ENCODE measurements at regions not wholly inside any gene's neighbourhood (a gene's known extent, or its start where the extent isn't known, plus 50 kb on each side); places are given as distances from the start of the nearest gene placed in this dataset.

DNA sequence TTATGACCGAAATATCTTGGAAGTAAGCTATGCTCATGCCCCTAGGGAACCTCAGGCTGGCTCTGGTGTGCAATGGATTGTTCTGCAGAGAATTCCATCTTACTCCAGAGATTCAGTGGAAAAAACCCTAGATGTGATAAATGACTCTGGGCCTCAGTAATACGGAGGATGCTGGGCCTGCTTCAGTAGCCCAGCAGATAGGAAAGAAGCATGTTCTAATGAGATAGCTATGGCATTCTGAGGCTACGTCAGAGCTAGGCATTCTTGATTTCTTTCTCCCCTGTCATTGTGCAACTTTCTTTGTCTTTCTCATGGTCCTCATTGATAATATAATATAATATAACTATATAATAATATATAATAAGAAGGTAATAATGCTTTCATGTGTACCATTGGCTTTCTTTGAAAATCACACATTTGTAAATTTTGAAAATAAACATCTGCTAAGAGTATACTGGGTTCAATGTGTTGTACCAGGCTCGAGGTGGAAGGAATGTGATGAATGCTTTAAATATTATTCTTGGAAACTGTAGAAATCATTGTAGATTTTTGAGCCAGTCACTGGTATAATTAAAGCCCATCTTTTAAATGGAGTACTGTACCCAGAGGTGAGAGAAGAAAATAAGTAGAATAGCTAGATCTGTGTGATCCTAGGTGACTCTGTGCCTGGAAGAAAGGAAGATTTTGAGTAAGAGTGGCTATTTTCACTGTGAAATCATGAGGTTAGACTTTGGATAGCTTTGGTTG is 152.0 kb downstream of the IL15 start:
- TF ChIP-seq, protein P1, sequence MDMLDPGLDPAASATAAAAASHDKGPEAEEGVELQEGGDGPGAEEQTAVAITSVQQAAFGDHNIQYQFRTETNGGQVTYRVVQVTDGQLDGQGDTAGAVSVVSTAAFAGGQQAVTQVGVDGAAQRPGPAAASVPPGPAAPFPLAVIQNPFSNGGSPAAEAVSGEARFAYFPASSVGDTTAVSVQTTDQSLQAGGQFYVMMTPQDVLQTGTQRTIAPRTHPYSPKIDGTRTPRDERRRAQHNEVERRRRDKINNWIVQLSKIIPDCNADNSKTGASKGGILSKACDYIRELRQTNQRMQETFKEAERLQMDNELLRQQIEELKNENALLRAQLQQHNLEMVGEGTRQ (IDR thresholded peaks at IDR 0.05; ENCODE audit: low read depth, low read length), result no peak
- TF ChIP-seq, protein P2, sequence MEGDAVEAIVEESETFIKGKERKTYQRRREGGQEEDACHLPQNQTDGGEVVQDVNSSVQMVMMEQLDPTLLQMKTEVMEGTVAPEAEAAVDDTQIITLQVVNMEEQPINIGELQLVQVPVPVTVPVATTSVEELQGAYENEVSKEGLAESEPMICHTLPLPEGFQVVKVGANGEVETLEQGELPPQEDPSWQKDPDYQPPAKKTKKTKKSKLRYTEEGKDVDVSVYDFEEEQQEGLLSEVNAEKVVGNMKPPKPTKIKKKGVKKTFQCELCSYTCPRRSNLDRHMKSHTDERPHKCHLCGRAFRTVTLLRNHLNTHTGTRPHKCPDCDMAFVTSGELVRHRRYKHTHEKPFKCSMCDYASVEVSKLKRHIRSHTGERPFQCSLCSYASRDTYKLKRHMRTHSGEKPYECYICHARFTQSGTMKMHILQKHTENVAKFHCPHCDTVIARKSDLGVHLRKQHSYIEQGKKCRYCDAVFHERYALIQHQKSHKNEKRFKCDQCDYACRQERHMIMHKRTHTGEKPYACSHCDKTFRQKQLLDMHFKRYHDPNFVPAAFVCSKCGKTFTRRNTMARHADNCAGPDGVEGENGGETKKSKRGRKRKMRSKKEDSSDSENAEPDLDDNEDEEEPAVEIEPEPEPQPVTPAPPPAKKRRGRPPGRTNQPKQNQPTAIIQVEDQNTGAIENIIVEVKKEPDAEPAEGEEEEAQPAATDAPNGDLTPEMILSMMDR (conservative IDR thresholded peaks at IDR 0.05; ENCODE audit: low read depth, low read length), result no peak
- TF ChIP-seq RCOR1 (IDR thresholded peaks at IDR 0.05; ENCODE audit: insufficient replicate concordance, low read length) (no peak), POLR2A (IDR thresholded peaks at IDR 0.05; ENCODE audit: low read depth, low read length) (no peak), RAD21 (IDR thresholded peaks at IDR 0.05; ENCODE audit: low read length) (no peak)

Data from IMR-90 (cell line).